Muscle of leg (tissue), 3 donors: ENCODE measurements at regions not wholly inside any gene's neighbourhood (a gene's known extent, or its start where the extent isn't known, plus 50 kb on each side); places are given as distances from the start of the nearest gene placed in this dataset.
"Not testable (repeated sequence)": the region's sequence is repeated elsewhere in the genome, so short reads cannot be mapped to it uniquely, and the experiment has no call there.

ENCODE experiments used
- DNase-seq: peaks from one replicate; pipeline ENCODE4 v3.0.0; 2013
- H3K27ac ChIP-seq: one replicate; pipeline ENCODE4 v1.5.1; 2013; ENCODE audit warnings: mild to moderate bottlenecking, low read length, control low read depth
- H3K27me3 ChIP-seq: one replicate; pipeline ENCODE4 v1.6.1; 2013; ENCODE audit warnings: low read length; ENCODE audit not compliant: control insufficient read depth, insufficient read depth
- H3K36me3 ChIP-seq: one replicate; pipeline ENCODE4 v1.6.1; 2013; ENCODE audit warnings: low read length; ENCODE audit not compliant: control insufficient read depth, insufficient read depth
- H3K4me1 ChIP-seq: one replicate; pipeline ENCODE4 v1.6.1; 2013; ENCODE audit warnings: low read length; ENCODE audit not compliant: control insufficient read depth, insufficient read depth
- H3K4me3 ChIP-seq: one replicate; pipeline ENCODE4 v1.5.1; 2013; ENCODE audit warnings: low read length, control low read depth
- H3K9me3 ChIP-seq: replicated peaks from 2 replicates; pipeline ENCODE4 v1.6.1; 2013; ENCODE audit warnings: low read depth, low read length; ENCODE audit not compliant: control insufficient read depth
- WGBS: methylation state at CpG from one replicate; pipeline ENCODE4 v1.1.5; 2013; ENCODE audit warnings: missing lambda C conversion rate; ENCODE audit not compliant: insufficient coverage; 5-methylcytosine and 5-hydroxymethylcytosine counted together

GRCh38 chr21:32844076-32844475 is 72.5 kb upstream of the PAXBP1 start:
- Histone ChIP-seq H3K4me3 (no peak overlapping the region), H3K4me1 (no peaks in the 10 kb centered on the region), H3K36me3 (no peaks in the 10 kb centered on the region), H3K27me3 (peaks cover 26% of the 10 kb centered on the region), H3K9me3 (no peaks in the 10 kb centered on the region), H3K27ac (no peak overlapping the region)
- no peak for DNase-seq
- no CpG with 5 or more reads among the region's 1 CpG for WGBS

- H3K27me3 ChIP-seq: peaks cover 23% of the 10 kb centered on the region
- H3K4me3 ChIP-seq: no peak overlapping the region
- no peaks in the 10 kb centered on the region for H3K36me3 ChIP-seq
- 78% methylated on average over 6 of the region's 14 CpGs for WGBS
- DNase-seq: no peak
- H3K4me1 ChIP-seq: no peaks in the 10 kb centered on the region
- no peak overlapping the region for H3K27ac ChIP-seq
- H3K9me3 ChIP-seq: no peaks in the 10 kb centered on the region
Observed at GRCh38 chr21:32844653-32845436, 73.3 kb upstream of the PAXBP1 start.

DNA sequence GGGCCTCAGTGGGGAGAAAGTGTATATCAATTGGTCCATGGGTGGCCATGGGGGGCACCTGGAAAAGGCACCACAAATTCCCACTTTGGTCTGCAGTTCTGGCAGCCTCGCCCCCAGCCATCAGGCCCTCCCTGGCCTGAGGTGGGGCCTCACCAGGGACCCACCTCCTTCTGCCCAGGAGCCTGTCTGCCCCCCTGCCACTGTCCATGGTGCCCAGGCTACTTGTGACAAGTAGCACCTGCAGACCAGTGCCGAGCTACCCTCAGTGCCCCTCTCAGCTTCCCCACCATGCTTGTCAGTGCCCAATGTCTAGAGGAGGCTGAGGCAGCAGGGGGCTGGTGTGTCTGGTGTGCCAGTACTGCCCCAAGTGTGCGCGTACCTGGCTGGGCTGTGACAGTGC is 87.1 kb upstream of the PAXBP1 start:
- Histone ChIP-seq H3K4me1 (peaks cover 6% of the 10 kb centered on the region), H3K27ac (no peak overlapping the region), H3K36me3 (no peaks in the 10 kb centered on the region), H3K4me3 (no peak overlapping the region), H3K9me3 (peaks cover 11% of the 10 kb centered on the region), H3K27me3 (peaks cover 2% of the 10 kb centered on the region)
- no peak for DNase-seq
- 93% methylated on average over 2 of the region's 4 CpGs for WGBS

DNA sequence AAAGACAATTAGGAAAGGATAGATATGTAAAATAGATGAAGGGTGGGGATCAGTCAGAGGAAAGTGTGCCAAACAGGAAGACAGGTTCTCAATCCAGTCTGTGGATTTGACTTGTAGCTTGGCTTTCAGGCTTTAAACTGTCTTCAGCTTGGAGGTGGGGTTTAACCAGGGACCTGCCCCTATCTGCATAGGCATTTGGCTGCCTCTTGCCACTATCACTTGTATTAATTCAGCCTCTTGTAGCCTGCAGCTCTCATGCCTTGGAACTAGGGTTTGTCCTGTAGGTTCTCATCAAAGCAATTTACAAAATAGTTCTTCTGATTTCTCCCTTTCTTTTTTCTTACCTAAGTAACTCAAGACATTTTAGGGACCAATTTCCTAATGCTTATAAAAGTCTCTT is 88.8 kb upstream of the PAXBP1 start:
- peaks cover 2% of the 10 kb centered on the region for H3K27me3 ChIP-seq
- no peak for DNase-seq
- H3K4me3 ChIP-seq: no peak overlapping the region
- H3K4me1 ChIP-seq: peaks cover 6% of the 10 kb centered on the region
- peaks cover 11% of the 10 kb centered on the region for H3K9me3 ChIP-seq
- H3K27ac ChIP-seq: no peak overlapping the region
- H3K36me3 ChIP-seq: no peaks in the 10 kb centered on the region

DNA sequence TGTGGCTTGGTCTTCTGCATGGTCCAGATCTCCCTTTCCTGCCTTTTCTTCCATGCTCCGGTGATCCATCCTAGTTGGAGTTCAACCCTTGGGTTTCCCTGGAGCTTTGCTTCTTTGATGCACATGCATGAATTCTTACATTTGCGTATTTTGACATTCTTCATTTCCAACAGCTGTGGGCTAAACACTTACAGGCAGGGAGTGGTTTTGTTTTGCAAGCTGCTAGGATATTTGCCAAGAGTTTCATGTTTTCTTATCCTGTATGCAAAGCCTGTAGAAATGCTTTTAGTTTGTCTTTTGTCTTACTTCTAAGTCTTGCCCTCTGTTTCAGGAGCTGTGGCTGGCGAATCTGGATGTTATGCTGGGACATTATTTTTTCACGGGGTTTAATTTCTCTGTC is 90.3 kb upstream of the PAXBP1 start:
- Histone ChIP-seq H3K27ac (no peak overlapping the region), H3K4me1 (peaks cover 6% of the 10 kb centered on the region), H3K27me3 (peaks cover 5% of the 10 kb centered on the region), H3K36me3 (no peaks in the 10 kb centered on the region), H3K9me3 (peaks cover 11% of the 10 kb centered on the region), H3K4me3 (no peak overlapping the region)
- 60% methylated on average over 1 of the region's 4 CpGs for WGBS
- DNase-seq: peak; percentile 85

GRCh38 chr21:32867597-32867996 is 96.0 kb upstream of the PAXBP1 start:
- 77% methylated on average over 4 of the region's 4 CpGs for WGBS
- Histone ChIP-seq H3K4me3 (no peak overlapping the region), H3K36me3 (no peaks in the 10 kb centered on the region), H3K4me1 (no peaks in the 10 kb centered on the region), H3K9me3 (no peaks in the 10 kb centered on the region), H3K27me3 (peaks cover 14% of the 10 kb centered on the region), H3K27ac (no peak overlapping the region)
- no peak for DNase-seq

DNA sequence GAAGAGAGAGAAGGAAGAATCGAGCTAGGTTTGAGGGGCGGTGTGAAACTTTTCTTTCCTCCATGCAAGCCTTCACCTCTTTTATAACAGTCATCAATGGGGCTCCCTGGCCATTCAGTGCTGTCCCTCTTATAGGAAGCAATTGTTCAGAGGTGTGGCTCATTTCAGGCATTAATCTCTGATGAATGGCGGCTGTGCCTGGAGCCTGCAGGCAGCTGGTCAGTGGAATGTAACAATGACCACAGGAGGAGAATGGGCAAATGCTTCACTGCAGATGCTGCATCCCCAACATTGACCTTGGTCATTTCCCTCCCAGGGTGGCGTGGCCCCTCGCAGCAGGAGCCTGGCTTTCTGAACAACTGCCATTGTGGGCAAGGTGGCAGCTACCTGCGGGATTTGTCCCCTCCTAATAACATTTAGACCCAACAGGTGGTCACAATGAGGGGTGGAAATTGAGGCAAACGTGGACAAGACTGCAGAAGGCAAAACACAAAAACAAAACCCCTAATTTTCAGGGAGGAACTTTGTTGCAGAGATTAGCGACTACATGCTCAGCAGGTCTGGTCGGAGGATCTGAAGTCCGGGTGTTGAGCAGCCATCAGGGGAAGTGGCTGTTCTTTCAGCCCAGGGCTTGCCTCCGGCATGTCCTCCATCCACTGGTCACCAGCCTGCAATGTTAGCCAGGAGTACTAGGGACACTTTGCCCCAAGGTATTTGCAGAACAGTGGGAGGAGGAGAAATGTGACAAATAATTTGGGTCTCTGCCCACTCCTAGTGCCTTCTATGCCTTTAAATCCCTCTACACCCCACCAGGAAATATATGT is 97.3 kb upstream of the PAXBP1 start:
- Histone ChIP-seq H3K36me3 (no peaks in the 10 kb centered on the region), H3K4me3 (no peak overlapping the region), H3K9me3 (no peaks in the 10 kb centered on the region), H3K4me1 (no peaks in the 10 kb centered on the region), H3K27ac (no peak overlapping the region), H3K27me3 (peaks cover 14% of the 10 kb centered on the region)
- no peak for DNase-seq
- 81% methylated on average over 4 of the region's 11 CpGs for WGBS

DNA sequence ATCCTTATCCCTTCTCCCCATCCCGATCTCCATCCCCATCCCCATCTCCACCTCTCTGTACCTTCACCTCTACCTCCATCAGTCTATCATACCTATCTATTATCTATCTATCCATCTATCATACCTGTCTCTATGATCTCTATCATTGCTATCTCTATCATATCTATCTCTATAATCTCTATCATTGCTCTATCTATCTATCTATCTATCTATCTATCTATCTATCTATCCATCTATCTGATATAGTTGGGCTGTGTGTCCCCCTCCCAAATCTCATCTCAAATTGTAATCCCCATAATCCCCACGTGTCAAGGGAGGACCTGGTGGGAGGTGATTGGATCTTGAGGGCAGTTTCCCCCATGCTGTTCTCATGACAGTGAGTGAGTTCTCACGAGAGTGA is 97.9 kb upstream of the PAXBP1 start:
- WGBS: 94% methylated on average over 1 of the region's 3 CpGs
- peaks cover 14% of the 10 kb centered on the region for H3K27me3 ChIP-seq
- no peak overlapping the region for H3K4me3 ChIP-seq
- no peaks in the 10 kb centered on the region for H3K36me3 ChIP-seq
- no peak overlapping the region for H3K27ac ChIP-seq
- DNase-seq: no peak
- no peaks in the 10 kb centered on the region for H3K4me1 ChIP-seq
- no peaks in the 10 kb centered on the region for H3K9me3 ChIP-seq

- no peak overlapping the region for H3K4me3 ChIP-seq
- H3K36me3 ChIP-seq: no peaks in the 10 kb centered on the region
- H3K9me3 ChIP-seq: no peaks in the 10 kb centered on the region
- 95% methylated on average over 3 of the region's 3 CpGs for WGBS
- H3K27ac ChIP-seq: no peak overlapping the region
- H3K27me3 ChIP-seq: peaks cover 2% of the 10 kb centered on the region
- H3K4me1 ChIP-seq: no peaks in the 10 kb centered on the region
- DNase-seq: no peak
Observed at GRCh38 chr21:32876426-32876825, 104.9 kb upstream of the PAXBP1 start.

DNA sequence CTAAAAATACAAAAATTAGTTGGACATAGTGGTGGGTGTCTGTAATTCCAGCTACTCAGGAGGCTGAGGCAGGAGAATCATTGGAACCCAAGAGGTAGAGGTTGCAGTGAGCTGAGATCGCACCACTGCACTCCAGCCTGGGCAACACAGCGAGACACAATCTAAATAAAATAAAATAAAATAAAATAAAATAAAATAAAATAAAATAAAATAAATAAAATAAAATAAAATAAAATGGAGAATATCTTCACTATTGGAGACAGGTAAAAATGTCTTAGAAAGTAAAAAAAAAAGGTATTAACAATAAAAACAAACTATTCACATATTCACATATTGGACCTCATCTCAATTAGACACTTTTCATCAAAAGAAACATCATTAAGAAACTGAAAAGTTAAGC is 106.3 kb upstream of the PAXBP1 start:
- H3K9me3 ChIP-seq, H3K27ac ChIP-seq, H3K27me3 ChIP-seq, H3K4me1 ChIP-seq, DNase-seq, H3K4me3 ChIP-seq, H3K36me3 ChIP-seq: not testable (repeated sequence)
- WGBS: no CpG with 5 or more reads among the region's 2 CpGs
